Liver (tissue), 8 donors: ENCODE measurements at regions not wholly inside any gene's neighbourhood (a gene's known extent, or its start where the extent isn't known, plus 50 kb on each side); places are given as distances from the start of the nearest gene placed in this dataset.

Source experiments
- DNase-seq: peaks from one replicate; pipeline ENCODE4 v3.0.0-alpha.2; 2017; ENCODE audit warnings: low spot score
- H3K27ac ChIP-seq, 2 donors: one replicate each; pipeline ENCODE4 v1.7.0; 2013; ENCODE audit warnings: inconsistent platforms in 2 of 2, low read length in 2 of 2, control low read depth in 1 of 2, low read depth in 1 of 2, mild to moderate bottlenecking in 1 of 2
- H3K27me3 ChIP-seq, 4 donors: one replicate each; pipeline versions ENCODE4 v1.6.1 to v1.7.0; 2013; ENCODE audit warnings: low read length in 3 of 4, inconsistent platforms in 1 of 4, mild to moderate bottlenecking in 1 of 4, moderate library complexity in 1 of 4; ENCODE audit not compliant: control insufficient read depth in 4 of 4, insufficient read depth in 4 of 4
- H3K36me3 ChIP-seq, 4 donors: one replicate each; pipeline versions ENCODE4 v1.6.1 to v1.7.0; 2013; ENCODE audit warnings: low read length in 3 of 4, mild to moderate bottlenecking in 3 of 4, low read depth in 1 of 4, moderate library complexity in 1 of 4; ENCODE audit not compliant: control insufficient read depth in 4 of 4, insufficient read depth in 3 of 4
- H3K4me1 ChIP-seq, 4 donors: one replicate each; pipeline versions ENCODE4 v1.6.1 to v1.7.0; 2013; ENCODE audit warnings: low read length in 3 of 4, mild to moderate bottlenecking in 3 of 4, moderate library complexity in 1 of 4; ENCODE audit not compliant: control insufficient read depth in 4 of 4, insufficient read depth in 4 of 4
- H3K4me3 ChIP-seq, 3 donors: one replicate each; pipeline versions ENCODE4 v1.6.1 to v1.7.0; 2013; ENCODE audit warnings: low read length in 3 of 3, control low read depth in 1 of 3, low read depth in 1 of 3, mild to moderate bottlenecking in 1 of 3
- H3K9ac ChIP-seq, 2 donors: one replicate each; pipeline ENCODE4 v1.7.0; 2013; ENCODE audit warnings: low read length in 2 of 2, mild to moderate bottlenecking in 2 of 2, moderate library complexity in 2 of 2, control low read depth in 1 of 2, low read depth in 1 of 2
- H3K9me3 ChIP-seq, 4 donors: one replicate each; pipeline versions ENCODE4 v1.6.1 to v1.7.0; 2013; ENCODE audit warnings: low read length in 3 of 4; ENCODE audit not compliant: control insufficient read depth in 4 of 4
- ATF3 ChIP-seq: IDR thresholded peaks from 2 replicates; pipeline ENCODE4 v1.6.1; 2016; ENCODE audit warnings: antibody characterized with exemption
- EGR1 ChIP-seq, 2 donors: IDR thresholded peaks; 2 replicates each; pipeline ENCODE4 v1.6.1; 2016 to 2018; ENCODE audit warnings: antibody characterized with exemption in 2 of 2, low read depth in 2 of 2
- FOXA1 ChIP-seq: IDR thresholded peaks from 2 replicates; pipeline ENCODE4 v1.6.1; 2016; ENCODE audit warnings: antibody characterized with exemption
- FOXA2 ChIP-seq: IDR thresholded peaks from 2 replicates; pipeline ENCODE4 v1.6.1; 2016; ENCODE audit warnings: antibody characterized with exemption
- GABPA ChIP-seq, 2 donors: IDR thresholded peaks in 1 of 2; conservative IDR thresholded peaks in 1 of 2; 2 replicates each; pipeline ENCODE4 v1.6.1; 2016; ENCODE audit warnings: antibody characterized with exemption in 2 of 2, mild to moderate bottlenecking in 1 of 2, moderate library complexity in 1 of 2
- HNF4A ChIP-seq, 2 donors: conservative IDR thresholded peaks; 2 replicates each; pipeline ENCODE4 v1.6.1; 2016; ENCODE audit warnings: antibody characterized with exemption in 2 of 2, mild to moderate bottlenecking in 2 of 2
- HNF4G ChIP-seq: IDR thresholded peaks from 2 replicates; pipeline ENCODE4 v1.6.1; 2016; ENCODE audit warnings: antibody characterized with exemption
- JUND ChIP-seq, 2 donors: IDR thresholded peaks; 2 replicates each; pipeline ENCODE4 v1.6.1; 2016; ENCODE audit warnings: antibody characterized with exemption in 2 of 2
- NR2F2 ChIP-seq: IDR thresholded peaks from 2 replicates; pipeline ENCODE4 v1.6.1; 2016; ENCODE audit warnings: antibody characterized with exemption
- RAD21 ChIP-seq, 2 donors: IDR thresholded peaks; 2 replicates each; pipeline ENCODE4 v1.6.1; 2016; ENCODE audit warnings: antibody characterized with exemption in 2 of 2, mild to moderate bottlenecking in 2 of 2
- REST ChIP-seq: IDR thresholded peaks from 2 replicates; pipeline ENCODE4 v1.6.1; 2016; ENCODE audit warnings: antibody characterized with exemption, mild to moderate bottlenecking
- RXRA ChIP-seq, 2 donors: IDR thresholded peaks; 2 replicates each; pipeline ENCODE4 v1.6.1; 2017 to 2018; ENCODE audit warnings: antibody characterized with exemption in 2 of 2, mild to moderate bottlenecking in 1 of 2
- SP1 ChIP-seq: IDR thresholded peaks from 2 replicates; pipeline ENCODE4 v1.6.1; 2018; ENCODE audit warnings: antibody characterized with exemption, mild to moderate bottlenecking
- TAF1 ChIP-seq: conservative IDR thresholded peaks from 2 replicates; pipeline ENCODE4 v1.6.1; 2016; ENCODE audit warnings: antibody characterized with exemption, mild to moderate bottlenecking
- YY1 ChIP-seq: IDR thresholded peaks from 2 replicates; pipeline ENCODE4 v1.6.1; 2016; ENCODE audit warnings: antibody characterized with exemption, mild to moderate bottlenecking
- WGBS: extraction: QIAGEN DNeasy Blood & Tissue Kit; methylation state at CpG from one replicate; pipeline ENCODE4 v1.1.7; 2013; 5-methylcytosine and 5-hydroxymethylcytosine counted together
- TF ChIP-seq, protein P1 (sequence below): fragments of 150-350 bp; IDR thresholded peaks from 2 replicates; pipeline ENCODE4 v1.5.1; 2017; ENCODE audit warnings: improper control_type of control experiment, low read depth, low read length; ENCODE audit not compliant: missing input control
- TF ChIP-seq, protein P2 (sequence below): IDR thresholded peaks from 2 replicates; pipeline ENCODE4 v1.6.1; 2016; ENCODE audit warnings: antibody characterized with exemption
- TF ChIP-seq, protein P3 (sequence below): IDR thresholded peaks from 2 replicates; pipeline ENCODE4 v1.6.1; 2016; ENCODE audit warnings: antibody characterized with exemption
- donor health status: healthy.
- donor health status: healthy.
- donor health status: healthy.
- donor health status: healthy.
- donor health status: healthy.

DNA sequence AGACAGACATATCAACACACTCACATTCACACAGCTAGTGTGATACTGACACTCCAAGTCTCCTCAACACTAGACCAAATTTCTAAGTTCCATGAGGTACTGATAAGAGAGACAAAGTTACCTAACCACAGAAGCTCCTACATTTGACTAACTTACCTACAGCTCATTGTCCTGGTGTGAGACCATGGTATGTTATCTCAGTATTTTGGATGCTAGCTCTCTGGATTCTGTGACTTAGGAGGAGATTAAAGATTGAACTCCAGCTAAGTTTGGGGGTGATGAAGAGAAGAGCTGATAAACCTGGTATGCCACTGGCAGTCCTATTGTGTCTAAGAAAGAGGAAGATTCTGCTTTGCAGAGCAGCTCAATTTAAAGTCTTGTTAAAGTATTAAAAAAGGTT lies 144.0 kb upstream of the MYRIP start:
- TF ChIP-seq TAF1 (no peak), FOXA1 (no peak), YY1 (no peak), ATF3 (no peak), HNF4A (conservative IDR thresholded peaks at IDR 0.05) (no peak), REST (no peak), HNF4G (no peak), NR2F2 (no peak), GABPA (IDR thresholded peaks at IDR 0.05 in 1 of 2, conservative IDR thresholded peaks at IDR 0.05 in 1 of 2) (no peak), RAD21 (IDR thresholded peaks at IDR 0.05) (no peak), EGR1 (IDR thresholded peaks at IDR 0.05; ENCODE audit: low read depth in 2 of 2) (no peak), JUND (IDR thresholded peaks at IDR 0.05) (no peak), RXRA (IDR thresholded peaks at IDR 0.05) (no peak), FOXA2 (no peak), SP1 (no peak)
- TF ChIP-seq, protein P1, sequence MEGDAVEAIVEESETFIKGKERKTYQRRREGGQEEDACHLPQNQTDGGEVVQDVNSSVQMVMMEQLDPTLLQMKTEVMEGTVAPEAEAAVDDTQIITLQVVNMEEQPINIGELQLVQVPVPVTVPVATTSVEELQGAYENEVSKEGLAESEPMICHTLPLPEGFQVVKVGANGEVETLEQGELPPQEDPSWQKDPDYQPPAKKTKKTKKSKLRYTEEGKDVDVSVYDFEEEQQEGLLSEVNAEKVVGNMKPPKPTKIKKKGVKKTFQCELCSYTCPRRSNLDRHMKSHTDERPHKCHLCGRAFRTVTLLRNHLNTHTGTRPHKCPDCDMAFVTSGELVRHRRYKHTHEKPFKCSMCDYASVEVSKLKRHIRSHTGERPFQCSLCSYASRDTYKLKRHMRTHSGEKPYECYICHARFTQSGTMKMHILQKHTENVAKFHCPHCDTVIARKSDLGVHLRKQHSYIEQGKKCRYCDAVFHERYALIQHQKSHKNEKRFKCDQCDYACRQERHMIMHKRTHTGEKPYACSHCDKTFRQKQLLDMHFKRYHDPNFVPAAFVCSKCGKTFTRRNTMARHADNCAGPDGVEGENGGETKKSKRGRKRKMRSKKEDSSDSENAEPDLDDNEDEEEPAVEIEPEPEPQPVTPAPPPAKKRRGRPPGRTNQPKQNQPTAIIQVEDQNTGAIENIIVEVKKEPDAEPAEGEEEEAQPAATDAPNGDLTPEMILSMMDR = no peak
- TF ChIP-seq, protein P2, sequence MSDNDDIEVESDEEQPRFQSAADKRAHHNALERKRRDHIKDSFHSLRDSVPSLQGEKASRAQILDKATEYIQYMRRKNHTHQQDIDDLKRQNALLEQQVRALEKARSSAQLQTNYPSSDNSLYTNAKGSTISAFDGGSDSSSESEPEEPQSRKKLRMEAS = no peak
- TF ChIP-seq, protein P3, sequence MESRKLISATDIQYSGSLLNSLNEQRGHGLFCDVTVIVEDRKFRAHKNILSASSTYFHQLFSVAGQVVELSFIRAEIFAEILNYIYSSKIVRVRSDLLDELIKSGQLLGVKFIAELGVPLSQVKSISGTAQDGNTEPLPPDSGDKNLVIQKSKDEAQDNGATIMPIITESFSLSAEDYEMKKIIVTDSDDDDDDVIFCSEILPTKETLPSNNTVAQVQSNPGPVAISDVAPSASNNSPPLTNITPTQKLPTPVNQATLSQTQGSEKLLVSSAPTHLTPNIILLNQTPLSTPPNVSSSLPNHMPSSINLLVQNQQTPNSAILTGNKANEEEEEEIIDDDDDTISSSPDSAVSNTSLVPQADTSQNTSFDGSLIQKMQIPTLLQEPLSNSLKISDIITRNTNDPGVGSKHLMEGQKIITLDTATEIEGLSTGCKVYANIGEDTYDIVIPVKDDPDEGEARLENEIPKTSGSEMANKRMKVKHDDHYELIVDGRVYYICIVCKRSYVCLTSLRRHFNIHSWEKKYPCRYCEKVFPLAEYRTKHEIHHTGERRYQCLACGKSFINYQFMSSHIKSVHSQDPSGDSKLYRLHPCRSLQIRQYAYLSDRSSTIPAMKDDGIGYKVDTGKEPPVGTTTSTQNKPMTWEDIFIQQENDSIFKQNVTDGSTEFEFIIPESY = no peak
- Histone ChIP-seq H3K4me1 (no peaks in the 10 kb centered on the region), H3K9ac (no peak overlapping the region), H3K36me3 (no peaks in the 10 kb centered on the region), H3K9me3 (no peaks in the 10 kb centered on the region), H3K27ac (no peak overlapping the region), H3K4me3 (no peak overlapping the region), H3K27me3 (peaks cover 0 to 2% (median 1%) of the 10 kb centered on the region in 4 donors)
- no peak for DNase-seq

DNA sequence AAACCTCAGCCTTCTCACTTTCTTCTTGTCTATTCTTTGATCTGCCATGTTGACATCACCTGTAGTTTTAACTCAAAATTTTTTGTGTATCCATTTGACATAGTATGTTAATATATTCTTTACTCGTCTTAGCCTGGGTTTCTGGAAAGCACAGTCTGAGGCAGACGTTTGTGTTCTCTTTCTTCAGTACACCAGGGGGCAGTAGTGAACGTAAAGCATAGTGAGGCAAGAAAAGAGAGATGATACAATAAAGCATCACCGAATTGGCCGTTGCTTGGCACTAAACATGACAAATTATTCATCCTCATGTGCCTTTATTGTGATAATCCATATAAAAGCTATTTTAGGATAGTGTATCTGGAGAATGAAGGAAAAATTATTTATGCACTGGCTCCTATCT lies 141.0 kb upstream of the MYRIP start:
- DNase-seq = no peak
- H3K9ac ChIP-seq = no peak overlapping the region
- TF ChIP-seq, protein P1 = peak; percentile 48
- TF ChIP-seq TAF1 (no peak), RAD21 (IDR thresholded peaks at IDR 0.05) (peak; percentile 65 to 76)
- H3K9me3 ChIP-seq = no peaks in the 10 kb centered on the region
- no peaks in the 10 kb centered on the region for H3K4me1 ChIP-seq
- 14% methylated on average over 5 of the region's 5 CpGs for WGBS
- no peak overlapping the region for H3K4me3 ChIP-seq
- no peak overlapping the region for H3K27ac ChIP-seq
- peaks cover 0 to 7% (median 1%) of the 10 kb centered on the region in 4 donors for H3K27me3 ChIP-seq
- no peaks in the 10 kb centered on the region for H3K36me3 ChIP-seq
